ENCODE measurements at regions not wholly inside any gene's neighbourhood (a gene's known extent, or its start where the extent isn't known, plus 50 kb on each side); places are given as distances from the start of the nearest gene placed in this dataset.

GRCh38 chr3:117483839-117484238 is 774.3 kb downstream of the TUSC7 start:
- ATAC-seq, result no peak

- ATAC-seq, result no peak
Observed at GRCh38 chr3:117485841-117486240, 776.3 kb downstream of the TUSC7 start.

DNA sequence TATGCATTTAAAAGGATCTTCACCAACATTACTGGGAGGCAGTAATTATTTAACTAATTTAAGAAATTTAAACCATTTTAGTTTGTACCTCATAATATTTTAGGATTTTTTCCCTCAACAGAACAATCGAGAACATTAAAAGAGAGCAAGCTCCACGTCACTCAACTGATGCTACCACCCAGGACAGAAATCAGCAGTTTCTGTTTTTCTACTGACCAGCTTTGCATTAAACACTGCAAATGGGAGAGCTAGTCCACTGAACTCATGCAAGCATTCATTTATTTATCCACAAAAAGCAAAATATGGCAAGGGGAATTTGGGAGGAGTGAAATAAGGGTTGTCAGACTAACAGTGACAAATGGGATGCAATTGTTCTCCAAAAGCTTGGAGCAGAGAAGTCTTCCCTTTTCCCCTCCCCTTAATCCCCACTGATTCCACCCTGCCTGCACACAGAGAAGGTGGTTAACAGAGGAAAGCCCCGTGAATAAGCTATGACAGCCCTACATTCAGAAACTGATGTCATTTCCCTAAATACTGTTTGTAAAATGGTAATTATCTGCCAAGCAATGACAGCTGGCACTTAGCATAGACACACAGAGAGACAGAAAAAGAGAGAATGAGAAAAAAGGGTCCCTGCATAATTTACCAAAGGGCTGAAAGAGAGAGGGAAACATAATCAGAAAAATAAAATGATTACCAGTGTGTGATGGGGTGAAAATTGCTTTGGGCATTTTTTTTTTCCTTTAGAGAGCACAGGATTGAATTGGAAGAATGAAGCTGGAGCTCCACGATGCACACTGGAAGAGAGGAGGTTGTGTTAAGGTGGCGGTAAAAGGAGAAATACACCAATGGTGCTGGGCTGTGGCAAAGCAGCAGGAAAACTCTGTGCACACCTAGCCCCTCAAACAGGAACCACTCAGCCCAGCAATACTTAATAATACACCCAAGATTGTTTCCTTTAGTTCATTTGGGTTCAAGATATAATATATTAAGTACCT is 777.4 kb downstream of the TUSC7 start:
- no peak for ATAC-seq

DNA sequence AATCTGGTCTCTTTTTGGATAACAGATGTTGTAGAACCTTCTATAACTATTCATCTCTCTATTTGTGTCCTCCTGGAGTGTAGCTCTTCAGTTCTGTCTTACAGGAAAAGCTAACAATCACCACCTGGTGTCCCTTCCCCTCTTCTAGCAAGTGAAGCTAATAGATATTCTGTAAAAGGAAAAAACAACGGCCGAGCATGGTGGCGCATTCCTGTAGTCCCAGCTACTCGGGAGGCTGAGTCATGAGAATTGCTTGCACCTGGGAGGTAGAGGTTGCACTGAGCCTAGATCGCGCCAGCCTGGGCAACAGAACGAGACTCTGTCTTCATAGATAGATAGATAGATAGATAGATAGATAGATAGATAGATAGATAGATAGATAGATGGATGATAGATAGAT is 779.4 kb downstream of the TUSC7 start:
- no peak for ATAC-seq

DNA sequence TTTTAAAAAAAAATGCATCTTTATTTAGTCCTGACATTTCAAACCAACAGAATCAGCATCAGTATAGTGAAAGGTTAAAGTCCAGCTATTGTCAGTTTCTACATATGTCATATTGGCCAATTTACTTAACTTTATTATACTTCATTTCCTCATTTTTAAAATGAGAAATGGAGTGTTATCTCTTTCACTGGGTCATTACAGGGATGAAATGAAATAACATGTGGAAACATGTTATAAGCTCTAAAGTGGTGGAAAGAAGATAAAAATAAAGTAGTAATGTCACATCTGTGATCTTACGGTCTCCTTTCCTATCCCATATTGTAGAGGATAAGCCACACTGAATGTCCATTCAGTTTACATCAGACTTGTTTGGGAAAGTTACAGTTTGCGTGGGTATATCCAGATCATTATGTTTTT is 780.1 kb downstream of the TUSC7 start:
- no peak for ATAC-seq

- no peak for ATAC-seq
Observed at GRCh38 chr3:117490716-117491115, 781.1 kb downstream of the TUSC7 start.

DNA sequence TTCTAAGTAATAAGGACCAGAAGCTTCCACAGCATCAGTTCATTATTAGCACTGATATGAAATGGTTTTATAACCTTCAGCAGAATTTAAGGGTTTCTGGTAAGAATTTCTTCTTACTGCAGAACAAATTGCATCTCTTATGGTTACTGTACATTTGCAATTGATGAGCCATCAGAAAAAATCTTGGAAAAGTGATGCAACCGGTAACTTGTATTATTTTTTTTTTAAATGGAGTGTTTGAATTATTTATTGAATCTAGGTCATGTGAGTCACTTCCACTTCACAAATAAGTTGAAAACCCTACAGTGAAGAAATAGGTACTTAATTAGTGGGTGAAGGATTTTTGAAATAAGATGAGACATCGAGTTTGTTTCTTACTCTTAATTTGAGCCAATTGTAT is 786.0 kb downstream of the TUSC7 start:
- no peak for ATAC-seq

- no peak for ATAC-seq
Observed at GRCh38 chr3:117499189-117499870, 789.8 kb downstream of the TUSC7 start.

- no peak for ATAC-seq
Observed at GRCh38 chr3:117507958-117508357, 798.4 kb downstream of the TUSC7 start.

GRCh38 chr3:117509858-117510257 is 800.3 kb downstream of the TUSC7 start:
- ATAC-seq, result no peak

- ATAC-seq, result no peak
Observed at GRCh38 chr3:117510396-117510795, 800.8 kb downstream of the TUSC7 start.

GRCh38 chr3:117512975-117513374 is 803.4 kb downstream of the TUSC7 start:
- ATAC-seq, result no peak

- no peak for ATAC-seq
Observed at GRCh38 chr3:117515309-117515708, 805.7 kb downstream of the TUSC7 start.

DNA sequence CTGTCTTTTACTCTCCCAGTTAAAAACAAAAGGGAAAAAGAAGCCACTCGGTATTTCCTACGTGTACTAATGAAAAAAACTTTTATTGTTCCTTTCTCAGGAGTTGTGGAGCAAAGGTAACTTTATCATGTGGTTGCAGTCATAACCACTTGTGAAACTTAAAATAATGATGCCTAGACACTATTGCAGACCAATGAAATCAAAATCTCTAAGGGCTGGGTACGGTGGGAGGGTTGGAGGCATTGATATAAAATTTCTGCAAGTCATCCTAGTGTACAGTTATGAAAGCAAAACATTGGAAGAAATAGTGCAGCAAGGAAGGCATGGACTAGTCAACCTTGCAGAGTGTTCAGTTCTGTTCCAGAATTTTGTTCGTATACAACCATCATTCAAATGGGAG is 808.8 kb downstream of the TUSC7 start:
- no peak for ATAC-seq

DNA sequence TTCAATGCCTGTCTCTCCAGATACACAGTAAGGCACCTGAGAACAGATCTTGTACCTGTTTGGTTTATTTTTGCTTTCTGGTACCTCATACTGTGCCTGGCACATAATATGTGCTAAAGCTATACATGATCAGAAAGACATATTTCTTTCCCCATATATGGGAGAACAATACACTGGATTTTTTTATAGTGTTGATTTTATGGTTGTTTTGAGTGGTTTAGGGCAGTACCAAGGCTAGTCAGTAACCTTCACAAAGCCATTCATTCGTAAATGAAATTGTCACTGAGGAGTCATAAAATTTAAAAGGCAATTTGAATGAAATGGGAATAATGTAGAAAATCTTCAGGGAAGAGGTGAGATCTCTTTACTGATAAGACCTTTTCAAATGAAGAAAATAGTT is 810.2 kb downstream of the TUSC7 start:
- no peak for ATAC-seq

GRCh38 chr3:117520582-117520981 is 811.0 kb downstream of the TUSC7 start:
- no peak for ATAC-seq

- no peak for ATAC-seq
Observed at GRCh38 chr3:117523418-117523817, 813.8 kb downstream of the TUSC7 start.

DNA sequence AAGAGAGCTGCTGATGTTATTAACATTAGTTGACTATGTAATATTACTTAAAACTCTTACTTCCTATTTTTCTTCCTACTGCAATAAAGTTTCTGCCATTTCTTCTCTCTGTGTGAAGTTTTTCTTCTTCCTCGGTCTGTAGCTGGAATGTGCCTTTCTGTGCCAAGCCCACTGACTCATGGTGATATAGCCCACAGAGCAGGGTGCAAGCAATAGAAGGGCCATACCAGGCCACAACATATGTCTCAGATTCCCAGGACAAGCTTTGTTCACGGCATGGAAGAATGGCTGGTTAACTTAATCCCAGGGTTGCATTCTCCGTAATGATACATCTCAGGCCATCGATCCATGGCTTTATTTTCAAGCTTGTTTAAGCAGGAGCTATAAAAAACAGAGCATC is 815.3 kb downstream of the TUSC7 start:
- ATAC-seq, result no peak

- no peak for ATAC-seq
Observed at GRCh38 chr3:117526470-117527079, 817.0 kb downstream of the TUSC7 start.

DNA sequence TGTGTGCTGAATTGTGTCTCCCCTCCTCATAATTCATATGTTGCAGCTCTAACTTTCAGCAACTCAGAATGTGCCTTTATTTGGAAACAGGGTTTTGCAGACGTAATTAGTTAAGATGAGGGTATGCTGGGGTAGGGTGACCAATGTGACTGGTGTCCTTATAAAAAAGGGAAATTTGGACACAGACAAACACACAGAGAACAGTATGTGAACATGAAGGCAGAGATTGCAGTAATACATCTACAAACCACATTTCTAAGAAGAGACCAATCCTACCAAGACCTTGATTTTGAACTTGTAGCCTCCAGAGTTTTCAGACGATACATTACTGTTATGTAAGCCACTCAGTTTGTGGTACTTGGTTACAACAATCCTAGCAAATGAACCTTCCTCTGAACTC is 817.8 kb downstream of the TUSC7 start:
- ATAC-seq, result no peak

DNA sequence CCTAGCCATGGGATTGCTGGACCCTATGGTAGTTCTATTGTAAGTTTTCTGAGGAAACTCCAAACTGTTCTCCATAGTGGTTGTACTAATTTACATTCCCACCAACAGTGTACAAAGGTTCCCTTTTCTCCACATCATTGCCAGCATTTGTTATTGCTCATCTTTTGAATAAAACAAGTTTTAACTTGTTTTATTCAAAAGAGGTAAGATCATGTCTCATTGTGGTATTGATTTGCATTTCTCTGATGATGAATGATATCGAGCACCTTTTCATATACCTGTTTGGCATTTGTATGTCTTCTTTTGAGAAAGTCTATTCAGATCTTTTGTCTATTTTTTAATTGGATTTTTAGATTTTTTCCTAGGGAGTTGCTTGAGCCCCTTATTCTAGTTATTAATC is 819.1 kb downstream of the TUSC7 start:
- ATAC-seq, result no peak

DNA sequence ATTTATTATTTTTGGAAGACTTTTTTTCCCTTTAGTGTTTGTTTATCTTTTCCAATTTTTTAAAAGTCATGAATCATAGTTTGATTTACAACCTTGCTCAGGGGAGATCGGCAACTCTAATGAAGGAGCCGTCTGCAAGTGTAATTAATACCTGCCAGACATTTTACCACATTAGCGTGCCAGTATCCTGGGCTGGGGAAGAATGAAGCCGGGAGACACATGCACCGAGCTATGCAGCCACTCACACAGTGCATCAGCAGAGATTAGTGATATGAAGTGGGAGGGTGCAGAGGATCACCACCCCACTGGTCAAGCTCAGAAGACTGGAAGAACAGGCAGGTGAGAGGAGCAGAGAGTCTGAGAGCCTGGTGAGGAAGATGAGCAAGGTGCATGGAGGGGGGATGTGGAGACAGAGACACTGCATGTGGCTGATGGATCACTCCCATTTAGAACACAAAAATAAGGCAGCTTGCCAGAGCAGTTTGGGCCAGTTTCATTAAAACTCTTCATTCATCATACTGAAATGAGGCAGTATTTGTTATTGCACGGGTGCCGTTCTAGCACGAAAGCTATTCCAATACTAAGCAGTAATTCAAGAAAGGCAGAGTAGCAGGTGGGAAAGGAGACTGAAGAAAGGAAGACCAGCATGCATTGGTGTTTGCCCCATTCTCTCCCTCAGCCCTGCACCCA is 821.6 kb downstream of the TUSC7 start:
- ATAC-seq, result no peak

- no peak for ATAC-seq
Observed at GRCh38 chr3:117532268-117532667, 822.7 kb downstream of the TUSC7 start.
